ENCODE measurements at regions not wholly inside any gene's neighbourhood (a gene's known extent, or its start where the extent isn't known, plus 50 kb on each side); places are given as distances from the start of the nearest gene placed in this dataset.

DNA sequence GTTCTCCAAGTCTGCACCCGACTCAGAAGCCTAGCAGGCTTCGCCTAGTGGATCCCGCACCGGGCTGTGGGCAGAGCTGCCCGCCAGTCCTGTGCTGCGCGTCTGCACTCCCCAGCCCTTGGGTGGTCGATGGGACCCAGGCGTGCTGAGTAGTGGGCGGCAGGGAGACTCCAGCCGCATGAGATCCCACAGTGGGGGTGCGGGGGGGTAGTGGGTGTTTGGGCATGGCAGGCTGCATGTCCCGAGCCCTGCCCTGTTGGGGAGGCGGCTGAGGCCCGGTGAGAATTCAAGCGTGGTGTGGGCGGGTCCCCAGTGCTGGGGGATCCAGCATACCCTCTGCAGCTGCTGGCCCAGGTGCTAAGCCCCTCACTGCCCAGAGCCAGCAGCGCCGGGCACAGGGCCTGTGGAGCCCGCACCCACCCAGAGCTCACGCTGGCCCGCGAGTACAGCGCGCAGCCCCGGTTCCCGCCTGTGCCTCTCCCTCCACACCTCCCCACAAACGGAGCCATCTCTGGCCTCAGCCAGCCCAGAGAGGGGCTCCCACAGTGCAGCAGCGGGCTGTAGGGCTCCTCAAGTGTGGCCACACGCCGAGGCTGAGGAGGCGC, 53.9 kb upstream of the BNC2 start:
- Mint-ChIP-seq H3K36me3 (ENCODE audit: insufficient read depth, unreplicated experiment) (no peaks in the 10 kb centered on the region), H3K4me1 (ENCODE audit: low read depth, unreplicated experiment) (no peaks in the 10 kb centered on the region), H3K27me3 (ENCODE audit: insufficient read depth, unreplicated experiment) (no peaks in the 10 kb centered on the region), H3K9me3 (ENCODE audit: unreplicated experiment) (no peaks in the 10 kb centered on the region), H3K27ac (ENCODE audit: unreplicated experiment) (no peak overlapping the region), H3K4me3 (ENCODE audit: unreplicated experiment) (no peak overlapping the region)
- H3K36me3 ChIP-seq (ENCODE audit: control insufficient read depth, insufficient read depth, low read length) = no peaks in the 10 kb centered on the region
- TF ChIP-seq, protein P1, sequence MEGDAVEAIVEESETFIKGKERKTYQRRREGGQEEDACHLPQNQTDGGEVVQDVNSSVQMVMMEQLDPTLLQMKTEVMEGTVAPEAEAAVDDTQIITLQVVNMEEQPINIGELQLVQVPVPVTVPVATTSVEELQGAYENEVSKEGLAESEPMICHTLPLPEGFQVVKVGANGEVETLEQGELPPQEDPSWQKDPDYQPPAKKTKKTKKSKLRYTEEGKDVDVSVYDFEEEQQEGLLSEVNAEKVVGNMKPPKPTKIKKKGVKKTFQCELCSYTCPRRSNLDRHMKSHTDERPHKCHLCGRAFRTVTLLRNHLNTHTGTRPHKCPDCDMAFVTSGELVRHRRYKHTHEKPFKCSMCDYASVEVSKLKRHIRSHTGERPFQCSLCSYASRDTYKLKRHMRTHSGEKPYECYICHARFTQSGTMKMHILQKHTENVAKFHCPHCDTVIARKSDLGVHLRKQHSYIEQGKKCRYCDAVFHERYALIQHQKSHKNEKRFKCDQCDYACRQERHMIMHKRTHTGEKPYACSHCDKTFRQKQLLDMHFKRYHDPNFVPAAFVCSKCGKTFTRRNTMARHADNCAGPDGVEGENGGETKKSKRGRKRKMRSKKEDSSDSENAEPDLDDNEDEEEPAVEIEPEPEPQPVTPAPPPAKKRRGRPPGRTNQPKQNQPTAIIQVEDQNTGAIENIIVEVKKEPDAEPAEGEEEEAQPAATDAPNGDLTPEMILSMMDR (IDR thresholded peaks at IDR 0.05; ENCODE audit: insufficient read depth in 1 of 2, low read depth in 1 of 2, low read length in 1 of 2, severe bottlenecking in 1 of 2, unreplicated experiment in 1 of 2) = no peak
- H3K9me3 ChIP-seq = no peaks in the 10 kb centered on the region
- H3K27me3 ChIP-seq (replicated peaks; ENCODE audit: control insufficient read depth, insufficient read depth, low read length) = no peaks in the 10 kb centered on the region
- no peak overlapping the region for H3K4me3 ChIP-seq (ENCODE audit: low read depth, low read length)
- no peaks in the 10 kb centered on the region for H3K4me1 ChIP-seq
- BruUV-seq (replicated peaks) = no TSS peak
- ChIA-PET POLR2A (no interaction called here), CTCF (no interaction called here)
- DNase-seq = no peak
- intact Hi-C loops (cut with micrococcal nuclease; ENCODE audit: unreplicated experiment) = no loop called here

DNA sequence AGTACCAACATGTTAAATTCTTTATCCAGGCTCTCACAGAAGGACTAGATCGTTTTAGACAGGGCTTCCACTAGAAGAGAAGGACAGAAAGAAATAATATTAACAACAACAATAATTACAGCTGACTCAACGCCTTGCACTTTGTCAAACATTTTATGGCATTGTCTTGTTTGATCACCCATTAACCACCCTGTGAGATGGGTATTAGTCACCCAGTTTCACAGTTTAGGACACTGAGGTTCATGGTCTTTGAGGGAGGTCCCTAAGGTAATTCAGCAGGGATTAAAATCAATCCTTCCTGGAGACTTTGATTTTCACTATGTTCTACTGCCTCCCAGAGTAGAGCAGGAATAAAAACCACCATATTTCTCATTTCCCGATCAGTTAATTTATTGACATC, 51.4 kb upstream of the BNC2 start:
- Histone ChIP-seq H3K9me3 (no peaks in the 10 kb centered on the region), H3K4me3 (ENCODE audit: low read depth, low read length) (no peak overlapping the region), H3K4me1 (no peaks in the 10 kb centered on the region), H3K36me3 (ENCODE audit: control insufficient read depth, insufficient read depth, low read length) (no peaks in the 10 kb centered on the region), H3K27me3 (replicated peaks; ENCODE audit: control insufficient read depth, insufficient read depth, low read length) (no peaks in the 10 kb centered on the region)
- BruUV-seq (replicated peaks) = no TSS peak
- TF ChIP-seq, protein P1 (IDR thresholded peaks at IDR 0.05; ENCODE audit: insufficient read depth in 1 of 2, low read depth in 1 of 2, low read length in 1 of 2, severe bottlenecking in 1 of 2, unreplicated experiment in 1 of 2) = no peak
- H3K27me3 Mint-ChIP-seq (ENCODE audit: insufficient read depth, unreplicated experiment) = no peaks in the 10 kb centered on the region
- peaks cover 11% of the 10 kb centered on the region for H3K9me3 Mint-ChIP-seq (ENCODE audit: unreplicated experiment)
- no peaks in the 10 kb centered on the region for H3K4me1 Mint-ChIP-seq (ENCODE audit: low read depth, unreplicated experiment)
- ChIA-PET POLR2A (no interaction called here), CTCF (no interaction called here)
- no peak overlapping the region for H3K4me3 Mint-ChIP-seq (ENCODE audit: unreplicated experiment)
- no peaks in the 10 kb centered on the region for H3K36me3 Mint-ChIP-seq (ENCODE audit: insufficient read depth, unreplicated experiment)
- no peak for DNase-seq
- intact Hi-C loops (cut with micrococcal nuclease; ENCODE audit: unreplicated experiment) = no loop called here
- no peak overlapping the region for H3K27ac Mint-ChIP-seq (ENCODE audit: unreplicated experiment)

All from Caco-2 (cell line).